ENCODE measurements at regions not wholly inside any gene's neighbourhood (a gene's known extent, or its start where the extent isn't known, plus 50 kb on each side); places are given as distances from the start of the nearest gene placed in this dataset.

DNA sequence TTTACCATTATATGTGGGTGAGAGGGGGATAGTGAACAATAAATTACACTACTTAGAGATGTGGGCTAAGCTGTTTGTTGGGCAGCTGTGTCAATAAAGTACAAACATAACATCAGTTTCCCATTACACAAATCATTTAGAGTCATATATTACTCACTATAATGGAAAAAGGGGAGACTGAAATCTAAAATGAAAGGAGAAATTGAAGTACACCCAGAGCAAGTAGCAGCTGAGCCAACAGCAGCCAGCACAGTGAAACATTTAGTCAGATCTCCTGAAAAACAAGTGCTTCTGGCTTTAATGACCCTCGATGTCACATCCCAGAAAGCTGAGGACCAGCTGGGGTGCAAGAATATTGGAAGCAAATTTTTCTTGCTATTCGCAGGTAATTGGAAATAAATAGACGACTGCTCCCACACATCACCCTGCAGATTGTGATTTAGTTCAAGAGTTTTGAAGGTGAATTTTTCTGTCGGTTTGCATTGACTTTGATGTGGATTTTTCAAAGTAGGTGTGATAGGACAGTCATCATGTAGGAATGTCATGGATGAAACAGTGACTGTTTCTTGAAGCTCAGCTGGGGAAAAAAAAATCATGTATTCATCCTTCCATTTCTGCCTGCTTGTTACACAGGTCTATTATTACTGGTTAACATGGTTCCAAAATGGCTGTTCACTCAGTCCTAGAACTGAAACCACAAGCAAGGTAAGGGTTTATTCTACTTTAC, 1607.3 kb upstream of the CELF4 start:
- TF ChIP-seq, protein P1, sequence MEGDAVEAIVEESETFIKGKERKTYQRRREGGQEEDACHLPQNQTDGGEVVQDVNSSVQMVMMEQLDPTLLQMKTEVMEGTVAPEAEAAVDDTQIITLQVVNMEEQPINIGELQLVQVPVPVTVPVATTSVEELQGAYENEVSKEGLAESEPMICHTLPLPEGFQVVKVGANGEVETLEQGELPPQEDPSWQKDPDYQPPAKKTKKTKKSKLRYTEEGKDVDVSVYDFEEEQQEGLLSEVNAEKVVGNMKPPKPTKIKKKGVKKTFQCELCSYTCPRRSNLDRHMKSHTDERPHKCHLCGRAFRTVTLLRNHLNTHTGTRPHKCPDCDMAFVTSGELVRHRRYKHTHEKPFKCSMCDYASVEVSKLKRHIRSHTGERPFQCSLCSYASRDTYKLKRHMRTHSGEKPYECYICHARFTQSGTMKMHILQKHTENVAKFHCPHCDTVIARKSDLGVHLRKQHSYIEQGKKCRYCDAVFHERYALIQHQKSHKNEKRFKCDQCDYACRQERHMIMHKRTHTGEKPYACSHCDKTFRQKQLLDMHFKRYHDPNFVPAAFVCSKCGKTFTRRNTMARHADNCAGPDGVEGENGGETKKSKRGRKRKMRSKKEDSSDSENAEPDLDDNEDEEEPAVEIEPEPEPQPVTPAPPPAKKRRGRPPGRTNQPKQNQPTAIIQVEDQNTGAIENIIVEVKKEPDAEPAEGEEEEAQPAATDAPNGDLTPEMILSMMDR (IDR thresholded peaks at IDR 0.05): no peak
- TF ChIP-seq POLR2A (IDR thresholded peaks at IDR 0.05): no peak

Measured in sigmoid colon (tissue), 3 donors.